Breast epithelium (tissue), 4 donors: ENCODE measurements at regions not wholly inside any gene's neighbourhood (a gene's known extent, or its start where the extent isn't known, plus 50 kb on each side); places are given as distances from the start of the nearest gene placed in this dataset.

Source experiments
- DNase-seq, 2 donors: peaks; one replicate each; pipeline ENCODE4 v3.0.0-alpha.2; 2019; ENCODE audit warnings: low spot score in 2 of 2
- H3K27ac ChIP-seq, 2 donors: fragments of 200-600 bp; sonication (generic) in 1 of 2; one replicate each; pipeline ENCODE4 v1.5.1; 2016 to 2019; ENCODE audit warnings: mild to moderate bottlenecking in 1 of 2
- H3K27me3 ChIP-seq, 2 donors: fragments of 200-600 bp; sonication (generic) in 1 of 2; one replicate each; pipeline versions ENCODE4 v1.5.1 to v1.6.0; 2017 to 2019; ENCODE audit warnings: control low read depth in 1 of 2, mild to moderate bottlenecking in 1 of 2
- H3K36me3 ChIP-seq: fragments of 200-600 bp; one replicate; pipeline ENCODE4 v1.5.1; 2019
- H3K4me1 ChIP-seq, 2 donors: fragments of 200-600 bp; sonication (generic); one replicate each; pipeline ENCODE4 v1.5.1; 2016 to 2019; ENCODE audit warnings: control low read depth in 1 of 2
- H3K4me3 ChIP-seq, 3 donors: fragments of 200-600 bp; sonication (generic); 1 replicate in 2 of 3; 2 replicates in 1 of 3; pipeline ENCODE4 v1.5.1; 2016 to 2019; ENCODE audit warnings: mild to moderate bottlenecking in 3 of 3, moderate library complexity in 2 of 3
- H3K9me3 ChIP-seq, 2 donors: fragments of 200-600 bp; sonication (generic) in 1 of 2; one replicate each; pipeline ENCODE4 v1.5.1; 2016 to 2019; ENCODE audit warnings: control low read depth in 1 of 2
- POLR2A ChIP-seq: fragments of 450-650 bp; IDR thresholded peaks from one replicate; pipeline ENCODE4 v1.6.1; 2016; ENCODE audit warnings: antibody characterized with exemption, mild to moderate bottlenecking, moderate library complexity
- POLR2AphosphoS5 ChIP-seq, 3 donors: sonication (generic); formaldehyde crosslinking; IDR thresholded peaks; one replicate each; pipeline ENCODE4 v1.6.1; 2017; ENCODE audit warnings: antibody characterized with exemption in 3 of 3
- intact Hi-C: fragments of 100-400 bp; cut with DNase I; formaldehyde crosslinking; loops from one replicate; pipeline ENCODE4 v1.15.1; 2023; ENCODE audit warnings: low total_unique reads
- TF ChIP-seq, protein P1 (sequence below), 3 donors: fragments of 450-650 bp; IDR thresholded peaks; one replicate each; pipeline ENCODE4 v1.5.1; 2016 to 2017; ENCODE audit warnings: antibody characterized with exemption in 3 of 3, mild to moderate bottlenecking in 3 of 3, moderate library complexity in 3 of 3

DNA sequence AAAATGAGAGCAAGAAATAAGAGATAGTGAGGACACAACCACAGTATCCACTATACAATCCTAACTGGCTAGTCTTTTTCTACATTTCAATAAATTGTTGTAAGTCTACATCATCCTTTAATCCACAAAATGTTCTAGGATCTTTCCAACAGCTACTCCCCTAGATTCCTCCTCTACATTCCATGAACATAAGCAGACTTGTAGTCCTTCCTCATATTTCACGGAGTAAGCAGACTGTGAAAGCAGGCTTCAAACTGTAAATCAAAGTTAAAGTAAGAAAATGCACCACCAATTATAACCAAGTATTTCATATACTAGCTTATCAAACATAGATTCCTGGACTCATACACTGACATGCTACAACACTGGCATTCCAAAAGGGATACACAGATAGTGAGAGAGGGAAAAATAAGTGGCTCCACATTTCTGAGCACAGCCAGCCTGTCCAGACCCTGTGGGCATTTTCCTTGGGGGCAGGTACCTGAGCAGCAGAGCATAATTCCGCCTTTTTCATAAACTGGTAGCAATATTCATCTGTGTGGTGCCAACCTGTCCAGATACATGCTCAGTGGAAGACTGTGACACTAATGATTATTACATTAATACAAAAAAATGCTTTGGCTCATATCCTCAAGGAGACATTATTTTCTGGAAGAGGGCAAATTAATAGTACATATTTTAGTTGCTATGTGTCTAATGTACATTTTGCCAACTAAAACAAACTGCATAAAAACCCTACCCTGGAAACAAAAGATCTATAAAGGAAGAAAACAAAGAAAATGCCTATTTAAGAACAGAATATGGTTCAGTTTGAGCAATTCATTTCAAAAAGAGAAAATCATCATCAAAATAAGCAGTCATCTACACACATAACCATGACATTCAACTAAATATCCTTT is 113.3 kb upstream of the FSCB start:
- H3K9me3 ChIP-seq: no peaks in the 10 kb centered on the region
- no peaks in the 10 kb centered on the region for H3K36me3 ChIP-seq
- intact Hi-C loops: no loop called here
- H3K4me1 ChIP-seq: no peaks in the 10 kb centered on the region
- no peak overlapping the region for H3K27ac ChIP-seq
- no peak overlapping the region for H3K4me3 ChIP-seq
- TF ChIP-seq, protein P1, sequence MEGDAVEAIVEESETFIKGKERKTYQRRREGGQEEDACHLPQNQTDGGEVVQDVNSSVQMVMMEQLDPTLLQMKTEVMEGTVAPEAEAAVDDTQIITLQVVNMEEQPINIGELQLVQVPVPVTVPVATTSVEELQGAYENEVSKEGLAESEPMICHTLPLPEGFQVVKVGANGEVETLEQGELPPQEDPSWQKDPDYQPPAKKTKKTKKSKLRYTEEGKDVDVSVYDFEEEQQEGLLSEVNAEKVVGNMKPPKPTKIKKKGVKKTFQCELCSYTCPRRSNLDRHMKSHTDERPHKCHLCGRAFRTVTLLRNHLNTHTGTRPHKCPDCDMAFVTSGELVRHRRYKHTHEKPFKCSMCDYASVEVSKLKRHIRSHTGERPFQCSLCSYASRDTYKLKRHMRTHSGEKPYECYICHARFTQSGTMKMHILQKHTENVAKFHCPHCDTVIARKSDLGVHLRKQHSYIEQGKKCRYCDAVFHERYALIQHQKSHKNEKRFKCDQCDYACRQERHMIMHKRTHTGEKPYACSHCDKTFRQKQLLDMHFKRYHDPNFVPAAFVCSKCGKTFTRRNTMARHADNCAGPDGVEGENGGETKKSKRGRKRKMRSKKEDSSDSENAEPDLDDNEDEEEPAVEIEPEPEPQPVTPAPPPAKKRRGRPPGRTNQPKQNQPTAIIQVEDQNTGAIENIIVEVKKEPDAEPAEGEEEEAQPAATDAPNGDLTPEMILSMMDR (IDR thresholded peaks at IDR 0.05): no peak
- no peak for TF ChIP-seq POLR2A
- no peak for TF ChIP-seq POLR2AphosphoS5 (IDR thresholded peaks at IDR 0.05)
- H3K27me3 ChIP-seq: no peaks in the 10 kb centered on the region
- DNase-seq: no peak

DNA sequence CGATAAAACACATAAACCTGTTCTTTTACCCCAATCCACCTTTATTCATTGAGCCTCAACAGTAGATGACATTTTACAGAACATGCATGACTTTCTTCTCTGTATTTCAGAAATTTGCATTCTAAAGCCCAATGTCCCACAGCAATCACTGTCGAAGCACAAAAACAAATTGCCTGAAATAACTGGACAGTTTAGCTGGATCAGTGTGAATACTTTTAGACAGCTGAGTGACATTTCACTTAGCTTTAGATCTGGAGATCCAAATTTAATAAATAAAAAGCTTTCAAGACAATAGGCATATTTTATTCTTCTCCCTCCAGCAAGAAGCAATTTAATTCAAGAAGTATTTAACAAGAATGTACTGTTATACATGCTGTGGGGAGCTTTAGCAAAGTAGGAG is 109.1 kb upstream of the FSCB start:
- Histone ChIP-seq H3K9me3 (no peaks in the 10 kb centered on the region), H3K36me3 (no peaks in the 10 kb centered on the region), H3K27ac (no peak overlapping the region), H3K4me3 (no peak overlapping the region), H3K27me3 (no peaks in the 10 kb centered on the region), H3K4me1 (no peaks in the 10 kb centered on the region)
- TF ChIP-seq, protein P1 (IDR thresholded peaks at IDR 0.05): no peak
- TF ChIP-seq POLR2AphosphoS5 (IDR thresholded peaks at IDR 0.05) (no peak), POLR2A (no peak)
- DNase-seq: no peak
- intact Hi-C loops: loop anchor here (10.0 kb wide), 1 partner anchor 889 kb away; no protein-coding TSS in a partner anchor

DNA sequence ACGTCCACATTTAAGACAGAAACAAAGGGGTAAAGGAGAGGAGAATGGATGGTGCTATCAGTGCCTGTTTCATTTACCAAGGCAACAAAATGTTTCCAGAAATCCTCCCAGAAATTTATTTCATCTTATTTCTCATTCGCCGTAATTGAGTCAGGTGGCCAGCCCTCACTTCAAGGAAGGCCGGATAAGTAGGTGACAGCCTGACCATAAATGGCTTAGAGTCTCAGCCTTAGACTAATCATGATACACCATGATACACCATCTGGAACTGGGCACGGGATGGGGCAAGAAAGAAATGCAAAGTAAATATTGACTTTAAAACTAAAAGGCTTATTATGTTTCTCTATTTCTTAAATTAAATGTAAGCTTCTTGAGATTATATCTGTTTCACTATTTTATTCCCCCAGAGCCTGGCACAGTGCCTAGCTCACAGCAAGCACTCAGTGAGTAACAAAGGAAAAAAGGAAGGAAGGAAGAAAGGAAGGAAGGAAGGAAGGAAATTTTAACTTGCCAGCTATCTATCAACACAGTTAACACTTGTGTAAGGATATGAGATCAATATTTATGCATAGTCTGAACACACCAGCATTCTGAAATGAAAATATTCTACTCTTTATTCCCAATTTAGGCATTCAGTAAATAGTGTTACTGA is 106.1 kb upstream of the FSCB start:
- H3K27me3 ChIP-seq: no peaks in the 10 kb centered on the region
- H3K4me3 ChIP-seq: no peak overlapping the region
- no peaks in the 10 kb centered on the region for H3K4me1 ChIP-seq
- H3K36me3 ChIP-seq: no peaks in the 10 kb centered on the region
- no peak for DNase-seq
- H3K9me3 ChIP-seq: no peaks in the 10 kb centered on the region
- intact Hi-C loops: loop anchor here (10.0 kb wide), 1 partner anchor 892 kb away; no protein-coding TSS in a partner anchor
- H3K27ac ChIP-seq: no peak overlapping the region
- no peak for TF ChIP-seq POLR2A
- TF ChIP-seq POLR2AphosphoS5 (IDR thresholded peaks at IDR 0.05): no peak
- TF ChIP-seq, protein P1 (IDR thresholded peaks at IDR 0.05): no peak

DNA sequence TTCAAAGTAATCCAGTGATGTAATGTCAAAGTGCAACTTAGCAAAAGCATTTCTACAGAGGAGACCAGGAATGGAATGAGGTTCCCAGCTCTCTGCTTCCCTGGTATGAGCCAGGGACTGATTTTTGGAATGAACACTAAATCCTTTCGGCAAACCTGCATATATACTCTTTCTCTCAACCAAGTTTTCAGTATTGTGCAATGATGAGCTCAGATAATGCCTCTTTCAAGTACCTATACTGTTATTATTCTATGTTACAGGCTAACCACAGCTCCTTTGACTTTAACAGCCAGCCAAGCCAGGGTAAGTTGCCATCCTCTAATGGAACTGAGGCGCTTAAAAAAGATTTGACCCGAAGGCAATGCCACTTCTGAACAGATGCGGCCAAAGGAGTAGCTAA is 104.9 kb upstream of the FSCB start:
- no peaks in the 10 kb centered on the region for H3K4me1 ChIP-seq
- H3K4me3 ChIP-seq: no peak overlapping the region
- H3K36me3 ChIP-seq: no peaks in the 10 kb centered on the region

More for the DNA sequence above, 104.9 kb upstream of the FSCB start:
- no peaks in the 10 kb centered on the region for H3K27me3 ChIP-seq
- H3K9me3 ChIP-seq: no peaks in the 10 kb centered on the region
- H3K27ac ChIP-seq: no peak overlapping the region
- no peak for DNase-seq
- TF ChIP-seq POLR2AphosphoS5 (IDR thresholded peaks at IDR 0.05) (no peak), POLR2A (no peak)
- TF ChIP-seq, protein P1 (IDR thresholded peaks at IDR 0.05): no peak
- intact Hi-C loops: loop anchor here (10.0 kb wide), 1 partner anchor 893 kb away; no protein-coding TSS in a partner anchor
